T47D (cell line): ENCODE measurements at regions not wholly inside any gene's neighbourhood (a gene's known extent, or its start where the extent isn't known, plus 50 kb on each side); places are given as distances from the start of the nearest gene placed in this dataset.
"Not testable (repeated sequence)": the region's sequence is repeated elsewhere in the genome, so short reads cannot be mapped to it uniquely, and the experiment has no call there.

Experiments
- DNase-seq, 2 experiments: peaks; one replicate each; pipeline versions ENCODE4 v3.0.0 to v3.0.0-alpha.2; 2011 to 2012; ENCODE audit warnings: low read depth in 1 of 2, low spot score in 1 of 2
- JUND ChIP-seq: IDR thresholded peaks from 2 replicates; pipeline ENCODE4 v1.6.1; 2012; ENCODE audit warnings: low read depth
- in situ Hi-C: cut with HindIII; loops from 2 replicates; pipeline ENCODE4 v1.10.0; 2016; ENCODE audit warnings: low sequenced_read_pairs, low pct_unique_long_range_greater_than_20kb

DNA sequence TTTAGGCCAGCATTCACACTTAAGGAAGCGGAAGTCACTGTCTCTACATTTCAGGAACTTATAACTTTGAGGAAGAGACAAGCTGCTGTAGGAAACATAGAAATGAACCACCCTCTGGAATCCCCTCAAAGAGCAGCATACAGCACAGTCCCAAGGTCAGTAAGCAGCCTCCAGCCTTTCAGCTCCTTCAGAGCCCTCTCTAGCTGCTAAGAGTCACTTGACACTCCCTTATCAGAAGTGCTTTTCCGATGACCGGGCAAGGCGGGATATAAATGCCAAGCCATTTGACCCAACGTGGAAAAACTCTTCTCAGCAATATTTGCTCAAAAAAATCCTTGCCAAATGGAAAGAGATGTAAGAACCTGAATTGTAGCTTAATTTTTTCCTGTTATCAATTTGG is 1284.3 kb downstream of the XPNPEP1 start:
- no peak for DNase-seq
- TF ChIP-seq JUND = no peak
- in situ Hi-C loops = no loop called here

DNA sequence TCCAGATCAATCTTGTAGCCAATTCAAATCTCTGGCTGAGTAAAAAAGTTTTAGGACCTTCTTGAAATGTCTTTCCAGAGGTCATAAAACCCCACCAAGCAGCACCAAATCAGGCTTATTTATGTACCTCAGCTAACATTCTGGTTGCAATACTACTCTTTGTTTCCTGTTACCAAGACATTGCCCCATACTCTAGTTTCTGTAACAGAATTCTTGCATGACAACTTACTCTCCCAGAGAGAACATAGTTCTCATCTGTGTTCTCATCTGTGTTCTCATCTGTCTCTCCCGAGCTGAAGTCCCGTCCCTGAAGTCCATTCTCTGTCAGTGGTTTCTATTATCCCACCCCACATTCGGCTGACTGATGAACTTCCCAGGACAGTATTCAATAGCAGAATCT is 1285.1 kb downstream of the XPNPEP1 start:
- in situ Hi-C loops = no loop called here
- TF ChIP-seq JUND = no peak
- no peak for DNase-seq

DNA sequence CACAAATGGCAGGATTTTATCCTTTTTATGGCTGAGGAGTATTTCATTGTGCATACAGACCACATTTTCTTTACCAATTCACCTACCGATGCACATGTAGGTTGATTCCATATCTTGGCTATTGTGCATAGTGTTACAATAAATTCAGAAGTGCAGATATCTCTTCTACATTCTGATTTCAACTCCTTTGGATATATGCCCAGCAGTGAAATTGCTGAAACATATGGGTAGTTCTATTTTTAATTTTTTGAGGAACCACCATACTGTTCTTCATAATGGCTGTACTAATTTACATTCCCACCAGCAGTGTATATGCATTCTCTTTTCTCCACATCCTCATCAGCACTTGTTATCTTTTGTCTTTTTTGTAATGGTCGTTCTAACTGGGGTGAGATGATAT is 1290.3 kb downstream of the XPNPEP1 start:
- in situ Hi-C loops = no loop called here
- TF ChIP-seq JUND = no peak
- no peak for DNase-seq

DNA sequence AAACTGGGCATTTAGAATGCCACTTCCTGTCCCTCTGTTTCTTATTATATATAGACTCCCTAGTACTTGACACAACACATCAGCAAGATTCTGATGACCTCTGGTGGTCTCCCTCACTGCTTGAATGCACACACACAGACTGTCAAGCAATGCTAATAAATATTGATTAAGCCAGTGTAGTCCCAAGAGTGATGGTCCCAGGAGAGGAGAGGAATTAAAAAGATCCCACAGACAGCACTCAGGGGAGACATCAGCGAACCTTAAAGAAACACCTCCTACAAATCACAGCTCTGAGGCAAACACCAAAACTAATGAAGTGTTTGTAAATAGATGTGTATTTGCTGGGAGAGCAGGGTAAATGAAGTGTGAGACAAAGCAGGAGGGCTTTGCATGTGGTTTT is 1291.2 kb downstream of the XPNPEP1 start:
- DNase-seq = no peak
- in situ Hi-C loops = no loop called here
- no peak for TF ChIP-seq JUND

DNA sequence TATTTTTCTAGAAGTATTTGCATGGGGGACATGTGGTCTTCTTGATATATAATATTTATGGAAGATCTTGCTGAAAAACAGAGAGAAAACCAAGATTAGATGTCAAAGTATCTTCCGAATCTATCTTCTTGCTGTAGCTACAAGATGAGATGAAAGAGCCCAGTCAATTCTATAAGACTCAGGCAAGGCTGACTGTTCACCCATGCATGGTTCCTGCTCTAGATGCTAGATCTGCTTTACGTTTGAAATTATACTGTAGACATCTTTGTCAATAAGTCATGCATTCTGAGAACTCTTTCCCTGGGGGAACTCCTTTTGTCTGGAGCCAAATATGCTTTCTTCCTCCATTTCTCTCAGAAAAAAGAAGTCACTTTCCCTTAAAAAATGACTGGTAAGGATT is 1292.0 kb downstream of the XPNPEP1 start:
- DNase-seq = no peak
- in situ Hi-C loops = no loop called here
- no peak for TF ChIP-seq JUND

DNA sequence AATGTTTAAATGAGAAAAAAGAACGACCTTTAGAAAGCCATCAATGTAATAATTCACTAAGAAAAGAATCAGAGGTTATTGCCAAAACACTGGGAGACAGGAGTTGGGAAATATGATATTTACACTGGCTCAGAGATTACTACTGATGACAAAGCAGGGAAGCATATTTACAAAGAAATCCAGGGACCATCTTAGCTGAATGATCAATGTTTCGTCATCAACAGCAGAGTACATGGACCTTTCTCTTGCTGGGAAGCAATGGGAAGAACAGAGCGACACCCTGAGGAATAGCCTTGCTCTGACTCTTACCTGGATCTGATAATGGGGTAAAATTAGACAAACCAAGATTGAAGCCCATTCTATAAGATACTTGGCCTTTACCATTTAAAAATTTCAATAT is 1293.5 kb downstream of the XPNPEP1 start:
- in situ Hi-C loops = no loop called here
- TF ChIP-seq JUND = no peak

DNA sequence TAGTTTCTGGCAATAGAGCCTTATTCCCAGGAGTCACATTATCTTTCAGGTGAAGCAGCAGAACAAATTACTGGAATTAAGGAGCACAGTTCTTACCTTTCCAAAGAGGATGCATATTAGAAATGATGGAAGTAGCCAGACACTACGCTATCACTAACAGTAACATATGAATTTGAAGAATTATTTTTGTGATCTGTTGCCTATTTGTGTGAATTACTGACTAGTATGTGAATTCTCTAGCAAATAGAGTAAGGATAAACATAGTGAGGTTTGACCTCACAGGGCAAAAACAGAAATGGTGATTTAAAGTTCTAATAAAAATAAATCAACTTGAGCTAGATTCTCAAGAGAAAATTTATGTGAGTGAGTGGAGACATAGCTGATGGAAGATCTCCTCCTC is 1299.3 kb downstream of the XPNPEP1 start:
- in situ Hi-C loops = no loop called here

More for the DNA sequence above, 1293.5 kb downstream of the XPNPEP1 start:
- no peak for DNase-seq

DNA sequence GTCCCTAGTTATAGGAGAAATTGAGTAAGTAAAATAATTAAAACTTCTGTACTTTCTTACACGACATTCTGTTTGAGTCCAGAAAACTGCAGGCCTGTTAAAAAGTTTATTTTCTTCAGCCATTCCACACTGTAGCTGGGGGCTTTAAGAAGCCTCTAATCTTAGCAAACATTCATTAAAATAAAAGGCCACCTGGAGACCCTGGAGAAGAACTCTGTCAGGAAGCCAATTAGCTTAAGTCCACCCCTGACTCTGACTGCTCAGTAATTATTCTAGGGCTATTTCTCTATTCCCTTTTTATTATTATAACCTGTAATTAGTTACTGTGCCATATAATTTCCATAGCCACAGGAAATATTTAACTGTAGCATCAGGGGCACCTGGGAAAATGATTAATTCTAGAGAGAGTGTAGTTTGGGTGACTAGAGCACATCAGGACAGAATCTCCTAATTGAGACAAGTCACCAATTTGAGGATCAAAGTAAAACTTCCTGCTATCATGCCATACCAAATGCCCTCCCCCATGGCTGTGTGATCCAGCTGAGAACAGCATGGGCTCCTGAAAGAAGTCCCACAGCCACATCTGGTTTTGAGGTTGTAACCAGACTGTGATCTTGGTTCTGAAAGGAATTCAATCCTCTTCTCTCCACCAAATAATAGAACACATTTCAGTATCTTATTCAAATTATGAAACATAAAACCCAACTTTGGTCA is 1302.3 kb downstream of the XPNPEP1 start:
- in situ Hi-C loops = no loop called here
- TF ChIP-seq JUND = no peak

More for the DNA sequence above, 1299.3 kb downstream of the XPNPEP1 start:
- TF ChIP-seq JUND = no peak
- no peak for DNase-seq

DNA sequence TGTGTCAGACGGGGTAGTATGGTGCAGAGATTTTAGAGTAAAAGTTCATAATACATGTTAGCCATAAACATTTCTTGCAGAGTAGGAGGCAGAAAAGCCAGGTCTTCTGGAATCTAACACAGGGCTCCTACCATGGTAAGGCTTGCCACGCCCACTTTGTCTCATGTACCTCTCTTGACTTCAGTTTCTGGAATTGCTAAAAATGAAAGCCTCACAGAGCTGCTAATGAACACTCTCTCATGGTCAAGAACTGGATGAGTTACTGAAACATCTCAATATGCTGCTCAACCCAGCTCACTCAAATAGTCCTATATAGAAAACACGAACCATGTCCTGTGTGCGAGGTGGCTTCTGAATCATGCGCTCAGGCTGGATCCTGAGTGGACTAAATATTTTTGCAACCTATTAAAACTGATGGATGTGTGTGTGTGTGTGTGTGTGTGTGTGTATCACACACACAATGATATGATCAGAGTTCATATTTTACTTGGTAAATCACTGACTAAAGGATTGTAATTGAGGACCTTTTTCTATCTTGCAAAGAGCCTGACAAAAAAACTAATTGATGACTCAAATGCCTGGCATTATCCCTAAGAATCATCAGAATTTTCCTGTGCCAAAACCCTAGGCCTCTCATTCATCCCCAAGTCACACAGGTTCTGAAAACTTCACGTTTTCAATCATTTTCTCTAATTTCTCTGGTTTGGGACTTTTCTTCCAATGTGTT is 1306.6 kb downstream of the XPNPEP1 start:
- no peak for TF ChIP-seq JUND
- DNase-seq = no peak
- in situ Hi-C loops = no loop called here

More for the DNA sequence above, 1302.3 kb downstream of the XPNPEP1 start:
- DNase-seq = no peak

DNA sequence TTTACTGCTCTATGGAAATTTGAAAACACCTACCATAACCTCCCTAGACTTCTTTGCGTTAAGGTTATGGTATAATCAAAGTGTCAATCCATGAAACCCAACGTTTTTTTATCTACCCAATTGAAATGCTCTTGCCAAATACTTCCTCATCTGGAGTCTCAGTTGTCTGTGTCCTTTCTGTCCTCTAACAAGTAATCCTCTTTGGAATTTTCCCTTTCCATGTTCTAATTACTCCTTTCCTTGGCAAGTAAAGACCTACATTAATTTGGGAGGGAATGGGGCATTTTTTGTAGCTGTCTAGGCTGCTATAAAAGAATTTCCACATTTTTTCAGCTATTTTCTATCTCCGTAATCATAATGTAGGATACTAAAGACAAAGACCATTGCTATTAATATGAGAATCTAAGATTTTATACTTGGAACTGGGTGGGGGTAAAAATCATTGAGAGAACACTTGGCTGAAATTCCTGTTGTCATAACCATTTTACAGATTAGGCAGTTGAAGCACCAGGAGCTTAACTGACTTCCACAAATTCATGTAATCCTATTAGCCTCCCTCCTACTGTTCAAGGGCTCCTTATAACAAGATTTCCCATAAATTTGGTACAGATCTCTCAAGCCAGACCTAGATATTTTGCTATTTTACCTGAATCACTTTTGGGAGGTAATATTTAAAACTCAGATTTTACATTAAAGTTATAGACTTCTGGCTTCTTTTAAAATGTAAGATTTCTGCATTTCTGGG is 1307.6 kb downstream of the XPNPEP1 start:
- in situ Hi-C loops = no loop called here
- no peak for DNase-seq
- no peak for TF ChIP-seq JUND

DNA sequence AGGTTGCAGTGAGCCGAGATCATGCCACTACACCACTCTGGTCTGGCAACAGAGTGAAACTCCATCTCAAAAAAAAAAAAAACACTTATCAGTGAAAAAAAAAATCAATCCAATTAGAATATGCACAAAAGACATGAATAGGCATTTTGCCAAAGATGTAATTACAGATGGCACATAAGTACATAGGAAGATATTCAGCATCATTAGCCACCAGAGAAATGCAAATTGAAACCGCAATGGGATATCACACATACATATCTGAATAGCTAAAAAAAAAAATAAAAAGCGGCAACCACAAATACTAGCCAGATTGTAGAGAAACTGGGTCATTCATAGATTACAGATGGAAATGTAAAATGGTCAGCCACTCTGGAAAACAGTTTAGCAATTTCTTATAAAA is 1310.8 kb downstream of the XPNPEP1 start:
- in situ Hi-C loops = no loop called here
- no peak for TF ChIP-seq JUND
- no peak for DNase-seq

DNA sequence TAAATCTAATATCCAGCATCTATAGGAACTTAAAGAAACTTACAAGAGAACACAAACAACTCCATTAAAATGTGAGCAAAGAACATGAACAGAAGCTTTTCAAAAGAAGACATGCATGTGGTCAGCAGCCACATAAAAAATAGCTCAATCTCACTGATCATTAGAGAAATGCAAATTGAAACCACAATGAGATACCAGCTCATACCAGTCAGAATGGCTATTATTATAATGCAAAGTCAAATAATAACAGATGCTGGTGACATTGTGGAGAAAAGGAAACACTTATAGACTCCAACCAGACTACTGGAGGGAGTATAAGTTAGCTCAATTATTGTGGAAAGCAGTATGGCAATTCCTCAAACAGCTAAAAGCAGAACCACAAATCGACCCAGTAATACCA is 1314.5 kb downstream of the XPNPEP1 start:
- in situ Hi-C loops = no loop called here
- DNase-seq = no peak
- no peak for TF ChIP-seq JUND

DNA sequence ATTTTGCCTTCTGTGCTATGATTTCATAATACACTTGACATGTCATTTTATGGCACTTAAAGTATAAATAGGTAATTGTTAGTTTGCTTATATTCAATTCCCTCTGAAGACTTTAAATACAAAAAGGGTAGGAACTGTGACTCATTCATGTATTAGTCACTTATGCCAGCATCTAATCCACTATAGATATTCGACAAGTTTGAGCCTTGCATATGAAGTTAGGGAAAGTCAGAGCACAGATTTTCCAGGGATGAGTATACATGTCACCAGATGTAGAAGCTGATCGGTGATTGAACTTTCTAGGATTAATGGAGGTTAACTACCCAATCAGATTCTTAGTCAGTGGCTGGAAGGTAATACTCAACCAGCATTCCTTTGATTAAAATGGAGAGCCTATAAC is 1321.5 kb downstream of the XPNPEP1 start:
- in situ Hi-C loops = no loop called here
- DNase-seq = no peak
- TF ChIP-seq JUND = no peak

DNA sequence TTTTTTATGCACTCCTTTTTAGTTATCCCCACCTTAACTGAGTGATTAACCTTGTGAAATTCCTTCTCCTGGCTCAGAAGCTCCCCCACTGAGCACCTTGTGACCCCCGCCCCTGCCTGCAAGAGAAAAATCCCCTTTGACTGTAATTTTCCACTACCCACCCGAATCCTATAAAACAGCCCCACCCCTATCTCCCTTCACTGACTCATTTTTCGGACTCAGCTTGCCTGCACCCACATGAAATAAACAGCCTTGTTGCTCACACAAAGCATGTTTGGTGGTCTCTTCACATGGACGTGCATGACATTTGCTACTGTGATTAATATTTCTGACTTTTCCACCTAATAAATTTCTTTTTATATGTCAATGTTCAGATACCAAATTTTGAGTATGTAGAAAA is 1322.8 kb downstream of the XPNPEP1 start:
- DNase-seq, in situ Hi-C loops: not testable (repeated sequence)

DNA sequence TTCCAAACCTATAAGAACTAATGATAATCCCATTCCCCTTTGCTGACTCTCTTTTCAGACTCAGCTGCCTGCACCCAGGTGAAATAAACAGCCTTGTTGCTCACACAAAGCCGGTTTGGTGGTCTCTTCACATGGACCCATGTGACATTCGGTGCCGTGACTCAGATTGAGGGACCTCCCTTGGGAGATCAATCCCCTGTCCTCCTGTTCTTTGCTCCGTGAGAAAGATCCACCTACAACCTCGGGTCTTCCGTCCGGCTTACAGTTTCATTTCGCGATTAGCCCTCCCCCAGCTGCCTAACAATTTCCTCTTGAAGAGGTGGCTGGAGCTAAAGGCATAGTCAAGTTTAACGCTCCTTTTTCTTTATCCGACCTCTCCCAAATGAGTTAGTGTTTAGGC is 1324.0 kb downstream of the XPNPEP1 start:
- in situ Hi-C loops, DNase-seq: not testable (repeated sequence)
